Osteocyte (in vitro differentiated cells): ENCODE measurements at regions not wholly inside any gene's neighbourhood (a gene's known extent, or its start where the extent isn't known, plus 50 kb on each side); places are given as distances from the start of the nearest gene placed in this dataset.
"Not testable (repeated sequence)": the region's sequence is repeated elsewhere in the genome, so short reads cannot be mapped to it uniquely, and the experiment has no call there.

ENCODE experiments used
- DNase-seq: peaks from one replicate; pipeline ENCODE4 v3.0.0; 2021; ENCODE audit warnings: mixed read lengths; ENCODE audit not compliant: unreplicated experiment; ENCODE audit errors: extremely low spot score
- H3K27ac Mint-ChIP-seq: one replicate; pipeline ENCODE4 v1.8.0; 2021; ENCODE audit warnings: mild to moderate bottlenecking, mixed read lengths; ENCODE audit not compliant: unreplicated experiment
- H3K27me3 Mint-ChIP-seq: one replicate; pipeline ENCODE4 v1.8.0; 2021; ENCODE audit warnings: mixed read lengths; ENCODE audit not compliant: unreplicated experiment
- H3K36me3 Mint-ChIP-seq: one replicate; pipeline ENCODE4 v1.8.0; 2021; ENCODE audit warnings: mixed read lengths; ENCODE audit not compliant: unreplicated experiment
- H3K4me1 Mint-ChIP-seq: one replicate; pipeline ENCODE4 v1.8.0; 2021; ENCODE audit warnings: mixed read lengths; ENCODE audit not compliant: unreplicated experiment
- H3K4me3 Mint-ChIP-seq: one replicate; pipeline ENCODE4 v1.8.0; 2021; ENCODE audit warnings: mild to moderate bottlenecking, moderate library complexity, mixed read lengths; ENCODE audit not compliant: unreplicated experiment
- H3K9me3 Mint-ChIP-seq: one replicate; pipeline ENCODE4 v1.8.0; 2021; ENCODE audit warnings: mixed read lengths; ENCODE audit not compliant: unreplicated experiment
- TF ChIP-seq, protein P1 (sequence below): fragments of 200-600 bp; sonication (generic); IDR thresholded peaks from 2 replicates; pipeline ENCODE4 v1.5.0; 2021; ENCODE audit warnings: antibody characterized with exemption, mild to moderate bottlenecking, moderate library complexity

DNA sequence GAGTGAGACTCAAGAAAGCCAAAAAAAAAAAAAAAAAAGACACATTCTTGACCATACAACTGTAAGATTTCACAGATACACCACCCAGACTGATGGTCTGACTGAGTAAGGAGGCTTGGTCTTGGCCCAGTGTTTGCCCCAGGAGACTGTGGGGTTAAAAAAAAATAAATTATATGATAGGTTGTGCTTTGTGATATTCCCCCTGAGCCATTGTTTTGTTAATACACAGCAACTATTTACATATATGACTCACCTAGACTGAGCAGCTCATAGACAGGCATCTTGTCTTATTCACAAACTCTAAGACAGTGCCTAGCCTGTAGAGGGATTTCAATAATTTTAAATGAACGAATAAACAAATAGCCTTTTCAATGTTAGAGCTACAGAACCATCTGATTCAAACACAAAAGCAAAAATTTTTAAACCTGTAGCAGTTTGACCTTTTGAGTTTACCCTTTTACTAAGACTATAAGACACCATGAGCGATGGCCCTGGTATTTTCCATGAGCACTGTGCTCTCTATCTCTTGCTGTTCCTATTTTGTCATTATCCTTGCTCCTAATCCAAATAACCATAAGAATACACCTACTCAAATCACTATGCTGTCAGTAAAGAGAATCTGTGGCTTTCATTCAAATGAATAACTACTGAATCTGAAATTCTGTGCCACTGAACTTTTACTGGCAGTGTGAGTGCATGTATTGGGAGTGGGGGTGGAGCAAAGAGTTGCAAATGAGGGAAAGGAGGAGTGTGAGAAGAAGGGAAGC is 199.4 kb upstream of the PTBP2 start:
- Mint-ChIP-seq H3K36me3 (no peaks in the 10 kb centered on the region), H3K4me1 (peaks cover 20% of the 10 kb centered on the region), H3K27me3 (no peaks in the 10 kb centered on the region), H3K9me3 (peaks cover 4% of the 10 kb centered on the region), H3K4me3 (no peak overlapping the region), H3K27ac (no peak overlapping the region)
- TF ChIP-seq, protein P1, sequence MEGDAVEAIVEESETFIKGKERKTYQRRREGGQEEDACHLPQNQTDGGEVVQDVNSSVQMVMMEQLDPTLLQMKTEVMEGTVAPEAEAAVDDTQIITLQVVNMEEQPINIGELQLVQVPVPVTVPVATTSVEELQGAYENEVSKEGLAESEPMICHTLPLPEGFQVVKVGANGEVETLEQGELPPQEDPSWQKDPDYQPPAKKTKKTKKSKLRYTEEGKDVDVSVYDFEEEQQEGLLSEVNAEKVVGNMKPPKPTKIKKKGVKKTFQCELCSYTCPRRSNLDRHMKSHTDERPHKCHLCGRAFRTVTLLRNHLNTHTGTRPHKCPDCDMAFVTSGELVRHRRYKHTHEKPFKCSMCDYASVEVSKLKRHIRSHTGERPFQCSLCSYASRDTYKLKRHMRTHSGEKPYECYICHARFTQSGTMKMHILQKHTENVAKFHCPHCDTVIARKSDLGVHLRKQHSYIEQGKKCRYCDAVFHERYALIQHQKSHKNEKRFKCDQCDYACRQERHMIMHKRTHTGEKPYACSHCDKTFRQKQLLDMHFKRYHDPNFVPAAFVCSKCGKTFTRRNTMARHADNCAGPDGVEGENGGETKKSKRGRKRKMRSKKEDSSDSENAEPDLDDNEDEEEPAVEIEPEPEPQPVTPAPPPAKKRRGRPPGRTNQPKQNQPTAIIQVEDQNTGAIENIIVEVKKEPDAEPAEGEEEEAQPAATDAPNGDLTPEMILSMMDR = no peak
- DNase-seq = no peak

DNA sequence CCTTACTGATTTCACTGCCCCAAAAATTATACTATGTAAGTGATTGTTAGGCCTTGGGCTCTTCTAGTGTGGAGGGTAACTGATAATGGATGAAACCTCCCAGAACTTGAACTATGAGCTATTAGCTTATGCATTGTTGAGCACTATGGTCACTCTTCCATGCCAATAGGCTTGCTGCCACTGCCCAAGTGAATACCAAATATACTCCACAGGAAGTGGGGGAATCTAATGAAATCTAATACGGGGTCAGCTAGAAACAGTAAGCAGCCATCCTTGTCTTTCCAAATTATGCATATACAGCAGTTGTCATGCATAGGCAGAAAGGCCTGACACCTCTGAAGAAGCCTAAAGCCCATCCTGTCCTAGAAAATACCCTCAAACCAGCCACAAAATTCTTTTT is 198.7 kb upstream of the PTBP2 start:
- Mint-ChIP-seq H3K36me3 (no peaks in the 10 kb centered on the region), H3K9me3 (peaks cover 11% of the 10 kb centered on the region), H3K4me3 (no peak overlapping the region), H3K4me1 (peaks cover 20% of the 10 kb centered on the region), H3K27ac (no peak overlapping the region), H3K27me3 (no peaks in the 10 kb centered on the region)
- no peak for DNase-seq
- TF ChIP-seq, protein P1 = no peak

DNA sequence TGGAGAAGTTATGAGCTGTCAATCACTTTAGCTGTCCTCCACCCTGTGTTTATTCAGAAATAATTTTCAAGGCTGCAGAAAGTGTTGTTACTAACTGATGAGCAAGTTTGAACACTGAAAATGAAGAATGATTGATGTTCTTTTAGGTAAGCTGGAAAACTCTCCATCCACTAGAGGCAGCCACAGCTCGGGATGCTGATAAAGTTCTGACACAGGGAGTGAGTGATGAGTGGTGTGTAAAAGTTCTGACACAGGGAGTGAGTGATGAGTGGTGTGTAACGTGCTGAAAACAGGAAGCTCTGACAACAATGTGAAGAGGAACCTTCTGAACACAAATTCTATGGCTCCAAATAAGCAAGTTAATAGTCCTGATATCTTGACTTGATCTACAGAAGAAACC is 197.5 kb upstream of the PTBP2 start:
- H3K4me3 Mint-ChIP-seq = no peak overlapping the region
- TF ChIP-seq, protein P1 = no peak
- peaks cover 21% of the 10 kb centered on the region for H3K9me3 Mint-ChIP-seq
- H3K36me3 Mint-ChIP-seq = peaks cover 6% of the 10 kb centered on the region
- no peak overlapping the region for H3K27ac Mint-ChIP-seq
- no peak for DNase-seq
- peaks cover 20% of the 10 kb centered on the region for H3K4me1 Mint-ChIP-seq
- no peaks in the 10 kb centered on the region for H3K27me3 Mint-ChIP-seq

DNA sequence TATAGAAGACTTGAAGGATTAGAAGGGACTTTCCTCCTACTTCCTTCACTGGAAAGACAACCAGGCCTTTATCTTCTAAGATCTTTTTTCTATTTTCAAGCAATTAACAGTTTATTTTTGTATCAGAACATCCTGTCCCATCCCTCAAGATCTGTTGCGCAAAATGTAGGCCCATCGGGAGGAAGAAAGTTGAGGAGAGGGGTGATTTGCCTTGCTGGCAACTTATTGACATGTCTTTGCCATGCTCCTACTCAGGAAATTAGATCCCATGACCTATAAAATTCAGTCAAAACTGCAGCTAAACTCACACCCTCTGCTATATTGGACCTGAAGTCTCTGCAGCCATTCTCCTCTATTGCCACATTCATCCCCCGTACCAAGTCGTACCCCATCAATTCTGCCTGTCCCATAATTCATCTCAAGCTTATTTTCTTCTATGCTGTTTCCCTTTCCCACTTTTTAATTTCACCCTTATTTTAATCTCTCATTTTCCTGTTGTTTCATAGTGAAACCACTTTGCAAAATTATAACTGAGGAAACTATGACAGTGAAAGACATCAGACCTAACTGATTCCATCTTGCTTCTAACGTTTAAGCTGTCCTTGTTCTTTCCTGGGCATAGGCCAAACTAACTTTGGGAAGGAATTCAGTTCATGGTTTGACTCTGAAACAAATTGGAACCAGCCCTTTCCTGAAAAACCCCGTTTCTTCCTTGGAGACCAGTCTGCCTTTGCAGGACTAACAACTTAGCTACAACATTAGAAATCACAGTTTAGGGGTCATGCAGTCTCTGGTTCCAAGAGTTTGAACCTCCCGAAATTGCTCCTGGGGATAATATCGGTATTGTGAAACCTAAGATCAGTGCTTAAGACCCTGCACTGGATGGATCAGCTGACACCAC is 195.7 kb upstream of the PTBP2 start:
- DNase-seq = no peak
- H3K36me3 Mint-ChIP-seq = peaks cover 7% of the 10 kb centered on the region
- no peak overlapping the region for H3K27ac Mint-ChIP-seq
- H3K4me3 Mint-ChIP-seq = no peak overlapping the region
- H3K9me3 Mint-ChIP-seq = peaks cover 25% of the 10 kb centered on the region
- H3K27me3 Mint-ChIP-seq = no peaks in the 10 kb centered on the region
- H3K4me1 Mint-ChIP-seq = peaks cover 7% of the 10 kb centered on the region
- TF ChIP-seq, protein P1 = no peak

DNA sequence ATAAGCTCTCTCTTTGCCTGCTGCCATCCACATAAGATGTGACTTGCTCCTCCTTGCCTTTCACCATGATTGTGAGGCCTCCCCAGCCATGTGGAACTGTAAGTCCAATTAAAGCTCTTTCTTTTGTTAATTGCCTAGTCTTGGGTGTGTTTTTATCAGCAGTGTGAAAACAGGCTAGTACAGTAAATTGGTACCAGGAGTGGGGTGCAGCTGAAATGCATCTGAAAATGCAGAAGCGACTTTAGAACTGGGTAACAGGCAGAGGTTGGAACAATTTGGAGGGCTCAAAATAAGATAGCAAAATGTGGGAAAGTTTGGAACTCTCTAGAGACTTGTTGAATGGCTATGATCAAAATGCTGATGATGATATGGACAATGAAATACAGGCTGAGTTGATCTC is 192.9 kb upstream of the PTBP2 start:
- H3K27me3 Mint-ChIP-seq, H3K4me1 Mint-ChIP-seq, H3K36me3 Mint-ChIP-seq, H3K27ac Mint-ChIP-seq, H3K4me3 Mint-ChIP-seq, DNase-seq: not testable (repeated sequence)
- H3K9me3 Mint-ChIP-seq = peaks cover 30% of the 10 kb centered on the region
